ENCODE measurements at regions not wholly inside any gene's neighbourhood (a gene's known extent, or its start where the extent isn't known, plus 50 kb on each side); places are given as distances from the start of the nearest gene placed in this dataset.
"Not testable (repeated sequence)": the region's sequence is repeated elsewhere in the genome, so short reads cannot be mapped to it uniquely, and the experiment has no call there.

DNA sequence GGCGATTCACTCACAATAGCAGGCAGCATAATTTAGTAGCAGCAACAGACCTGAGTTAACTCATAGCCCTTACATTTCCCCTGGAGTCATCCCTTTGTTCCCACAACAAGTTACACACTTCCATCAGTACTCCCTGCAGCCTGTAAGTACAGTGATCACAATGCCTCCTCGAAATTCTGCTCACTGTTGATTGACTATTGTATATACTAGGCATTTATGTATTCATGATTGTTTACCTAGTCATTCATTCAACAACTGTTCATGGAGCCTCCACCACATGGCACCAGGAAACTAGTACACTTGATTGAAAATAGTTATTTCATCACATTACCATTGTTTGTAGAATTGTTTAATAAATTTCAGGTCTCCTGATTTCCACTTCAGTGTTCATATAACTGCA, 71.4 kb upstream of the P3H2 start:
- no peak for DNase-seq (ENCODE audit: low spot score)

DNA sequence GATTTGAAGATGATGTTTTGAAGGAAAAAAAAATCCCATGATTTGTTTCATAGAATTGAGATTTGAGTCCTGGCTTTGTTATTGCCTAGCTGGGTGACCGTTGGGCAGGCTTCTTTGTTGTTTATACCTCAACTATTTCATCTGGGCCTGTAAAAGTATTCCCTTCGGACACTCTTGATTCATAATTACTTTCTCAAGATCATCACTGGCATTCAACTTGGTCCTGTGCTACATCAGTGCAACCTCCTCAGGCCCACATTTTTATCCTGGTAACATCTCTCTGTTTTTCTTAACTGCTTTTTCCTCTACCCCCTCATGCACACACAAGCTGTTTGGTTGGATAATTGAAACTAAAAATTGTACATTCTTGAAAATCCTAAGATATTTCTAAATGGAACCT, 67.5 kb upstream of the P3H2 start:
- DNase-seq (ENCODE audit: low spot score), result no peak

DNA sequence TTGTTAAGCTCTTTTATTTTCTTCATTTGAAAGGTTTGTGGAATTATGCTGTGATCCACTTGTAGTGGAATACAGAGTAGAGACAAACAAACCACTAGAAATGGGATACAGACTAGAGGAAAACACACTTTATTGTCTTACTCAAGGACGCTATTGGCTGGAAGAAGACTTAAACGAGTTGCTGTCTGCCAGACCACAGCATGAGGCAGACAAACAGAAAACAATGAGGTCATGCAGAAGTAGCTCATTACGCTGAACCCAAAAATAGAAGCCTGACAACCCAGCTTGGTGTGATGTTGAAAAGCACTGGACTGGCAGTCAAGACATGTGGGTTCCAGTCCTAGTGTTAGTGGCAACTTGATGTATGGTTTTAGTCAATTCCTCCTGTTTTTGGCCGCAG, 62.4 kb upstream of the P3H2 start:
- no peak for DNase-seq (ENCODE audit: low spot score)

DNA sequence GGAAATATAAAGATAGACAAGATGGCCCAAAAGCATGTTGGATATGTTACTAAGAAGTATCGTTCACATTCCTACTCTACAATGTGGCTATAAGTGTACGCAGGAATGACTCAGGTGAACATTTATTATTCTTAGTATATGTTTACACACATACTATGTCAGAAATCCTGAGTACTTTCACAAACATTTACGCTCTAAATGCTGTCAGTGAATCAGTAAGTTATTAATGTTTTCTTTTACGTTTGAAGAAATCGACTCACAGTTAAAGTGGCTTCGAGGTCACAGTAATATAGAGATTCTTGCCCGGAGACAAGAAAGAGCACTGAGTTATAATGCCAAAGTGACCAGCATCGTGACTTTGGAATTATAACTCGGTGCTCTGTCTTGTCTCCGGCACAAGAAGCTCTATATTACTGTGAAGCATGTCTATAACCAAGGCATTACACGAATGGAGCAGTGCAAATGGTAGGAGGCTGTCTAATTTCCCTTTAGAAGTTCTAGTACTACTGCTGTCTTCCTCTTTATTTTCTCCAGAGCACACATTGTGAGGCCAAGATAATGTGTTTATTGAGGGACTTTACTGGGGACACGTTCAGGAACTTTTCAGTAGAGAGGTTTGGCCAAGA, 61.8 kb upstream of the P3H2 start:
- no peak for DNase-seq (ENCODE audit: low spot score)

DNA sequence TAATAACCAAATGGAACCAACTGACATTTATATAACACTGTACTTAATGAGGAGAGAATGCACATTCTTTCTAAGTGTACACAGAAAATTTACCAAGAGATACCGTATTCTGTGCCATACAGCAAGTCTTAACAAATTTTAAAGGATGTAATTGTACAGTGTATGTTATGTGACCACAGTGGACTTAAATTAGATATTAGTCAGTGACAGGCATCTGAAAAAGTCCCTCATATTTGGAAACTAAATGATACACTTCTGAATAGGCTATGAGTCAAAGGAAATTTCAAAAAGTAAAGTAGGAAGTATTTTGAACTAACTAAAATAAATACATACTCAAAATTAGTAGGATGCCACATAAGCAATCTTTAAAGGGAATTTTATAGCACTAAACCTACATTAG, 59.6 kb upstream of the P3H2 start:
- DNase-seq (ENCODE audit: low spot score), result no peak

DNA sequence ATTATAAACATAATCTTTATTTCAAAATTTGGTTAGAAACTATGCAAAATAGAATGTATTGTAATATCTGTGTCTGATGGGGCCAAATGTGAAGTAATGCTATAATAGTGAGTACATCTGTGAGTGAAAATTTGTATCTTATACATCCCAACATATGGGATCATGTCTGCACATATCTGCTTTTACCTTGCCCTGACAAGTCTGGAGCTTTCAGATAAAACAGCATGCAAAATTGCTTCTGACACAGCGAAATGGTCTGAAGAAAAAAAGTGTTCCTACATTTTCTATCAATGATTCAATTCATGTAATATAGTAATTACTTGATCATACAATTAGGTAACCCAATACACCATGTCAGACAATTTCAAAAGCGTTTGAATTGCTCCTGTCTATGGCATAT, 58.1 kb upstream of the P3H2 start:
- no peak for DNase-seq (ENCODE audit: low spot score)

DNA sequence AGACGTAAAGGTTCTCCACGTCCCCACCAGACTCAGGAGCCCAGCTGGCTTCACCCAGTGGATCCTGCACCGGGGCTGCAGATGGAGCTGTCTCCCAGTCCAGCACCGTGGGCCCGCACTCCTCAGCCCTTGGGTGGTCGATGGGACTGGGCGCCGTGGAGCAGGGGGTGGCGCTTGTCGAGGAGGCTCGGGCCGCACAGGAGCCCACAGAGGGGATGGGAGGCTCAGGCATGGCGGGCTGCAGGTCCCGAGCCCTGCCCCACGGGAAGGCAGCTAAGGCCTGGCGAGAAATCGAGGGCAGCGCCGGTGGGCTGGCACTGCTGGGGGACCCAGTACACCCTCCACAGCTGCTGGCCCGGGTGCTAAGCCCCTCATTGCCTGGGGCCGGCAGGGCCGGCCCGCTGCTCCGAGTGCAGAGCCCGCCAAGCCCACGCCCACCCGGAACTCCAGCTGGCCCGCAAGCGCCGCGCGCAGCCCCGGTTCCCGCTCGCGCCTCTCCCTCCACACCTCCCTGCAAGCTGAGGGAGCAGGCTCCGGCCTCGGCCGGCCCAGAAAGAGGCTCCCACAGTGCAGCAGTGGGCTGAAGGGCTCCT, 56.3 kb upstream of the P3H2 start:
- DNase-seq (ENCODE audit: low spot score), result not testable (repeated sequence)

DNA sequence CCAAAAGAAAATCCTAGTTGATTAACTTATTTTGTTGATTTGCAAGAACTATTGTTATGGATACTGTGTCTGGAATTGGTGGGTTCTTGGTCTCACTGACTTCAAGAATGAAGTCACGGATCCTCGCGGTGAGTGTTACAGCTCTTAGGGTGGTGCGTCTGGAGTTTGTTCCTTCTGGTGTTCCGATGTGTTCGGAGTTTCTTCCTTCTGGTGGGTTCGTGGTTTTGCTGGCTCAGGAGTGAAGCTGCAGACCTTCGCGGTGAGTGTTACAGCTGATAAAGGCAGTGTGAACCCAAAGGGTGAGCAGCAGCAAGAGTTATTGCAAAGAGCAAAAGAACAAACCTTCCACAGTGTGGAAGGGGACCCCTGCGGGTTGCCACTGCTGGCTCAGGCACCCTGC, 55.4 kb upstream of the P3H2 start:
- not testable (repeated sequence) for DNase-seq (ENCODE audit: low spot score)

DNA sequence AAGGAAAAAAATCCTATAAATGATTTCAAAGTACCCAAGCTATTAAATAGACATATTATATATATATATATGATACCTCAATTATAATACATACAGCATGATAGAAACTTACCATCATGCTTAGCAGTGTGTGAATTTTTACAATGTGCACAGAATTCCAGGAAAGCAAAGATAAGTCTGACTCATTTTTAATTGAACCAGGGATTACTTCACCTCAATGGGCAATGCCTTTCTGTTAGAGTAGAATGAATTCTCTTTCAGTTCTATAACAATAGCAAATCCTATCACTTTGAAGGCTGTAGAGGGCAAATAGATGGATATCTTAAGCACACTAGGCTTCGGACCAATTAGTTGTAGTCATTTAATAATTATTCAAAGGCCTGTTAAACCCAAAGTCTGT, 54.8 kb upstream of the P3H2 start:
- DNase-seq (ENCODE audit: low spot score), result no peak

DNA sequence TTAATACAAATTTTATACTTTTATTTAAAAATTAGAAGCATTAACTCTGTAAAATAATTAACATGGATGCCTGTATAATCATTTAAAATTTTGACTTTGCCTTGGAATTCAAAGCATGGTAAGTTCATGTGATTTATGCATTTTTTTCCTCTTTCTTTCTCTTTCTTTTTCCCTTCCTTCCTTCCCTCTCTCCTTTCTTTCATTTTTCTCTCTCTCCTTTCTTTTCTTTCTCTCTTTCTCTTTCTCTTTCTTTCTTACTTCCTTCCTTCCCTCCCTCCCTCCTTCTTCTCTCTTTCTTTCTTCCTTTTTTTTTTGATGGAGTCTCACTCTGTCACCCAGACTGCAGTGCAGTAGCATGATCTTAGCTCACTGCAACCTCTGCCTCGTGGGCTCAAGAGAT, 53.8 kb upstream of the P3H2 start:
- DNase-seq (ENCODE audit: low spot score), result no peak

DNA sequence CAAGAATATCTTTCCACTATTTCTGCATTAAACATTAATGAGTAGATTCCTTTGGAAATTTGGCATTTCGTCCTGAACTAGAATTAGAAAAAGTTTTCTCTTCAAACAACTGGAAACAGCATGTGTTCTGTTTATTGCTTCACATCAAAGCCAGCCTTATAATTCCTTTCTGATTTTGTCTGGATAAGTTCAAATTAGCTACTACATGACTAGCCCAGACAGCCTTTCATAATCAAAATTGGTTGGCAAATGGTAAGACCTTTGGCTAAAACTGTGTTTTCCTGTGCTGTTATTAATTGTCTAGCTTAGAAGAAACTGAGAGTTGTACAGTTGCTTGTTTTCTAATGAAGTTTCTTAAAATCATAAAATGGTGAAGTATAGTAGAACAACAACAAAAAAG, 52.7 kb upstream of the P3H2 start:
- no peak for DNase-seq (ENCODE audit: low spot score)

DNA sequence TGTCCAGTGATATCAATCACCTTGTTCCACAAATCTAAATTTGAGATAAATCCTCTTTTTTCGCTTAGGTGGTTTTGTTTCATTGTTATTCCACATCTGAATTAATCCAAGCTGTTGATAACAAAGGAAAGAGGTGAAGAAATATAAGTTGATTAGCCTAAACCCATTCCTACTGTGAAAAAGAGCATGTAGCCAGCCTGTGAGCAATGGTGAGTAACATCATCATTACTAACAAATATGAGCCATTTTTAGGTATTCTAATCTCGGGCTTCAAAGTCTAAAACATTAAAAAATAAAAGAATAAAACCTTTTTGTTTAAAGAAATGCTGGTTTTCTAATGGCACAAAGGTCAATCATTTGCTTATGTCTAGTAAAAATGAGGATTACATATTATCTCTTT, 52.1 kb upstream of the P3H2 start:
- DNase-seq (ENCODE audit: low spot score), result no peak
